ENCODE measurements at regions not wholly inside any gene's neighbourhood (a gene's known extent, or its start where the extent isn't known, plus 50 kb on each side); places are given as distances from the start of the nearest gene placed in this dataset.

GRCh38 chr16:79943736-79944135 is 343.2 kb upstream of the MAF start:
- no peak for TF ChIP-seq CTCF (IDR thresholded peaks at IDR 0.05)
- TF ChIP-seq POLR2A (IDR thresholded peaks at IDR 0.05): no peak
